ENCODE measurements at regions not wholly inside any gene's neighbourhood (a gene's known extent, or its start where the extent isn't known, plus 50 kb on each side); places are given as distances from the start of the nearest gene placed in this dataset.

DNA sequence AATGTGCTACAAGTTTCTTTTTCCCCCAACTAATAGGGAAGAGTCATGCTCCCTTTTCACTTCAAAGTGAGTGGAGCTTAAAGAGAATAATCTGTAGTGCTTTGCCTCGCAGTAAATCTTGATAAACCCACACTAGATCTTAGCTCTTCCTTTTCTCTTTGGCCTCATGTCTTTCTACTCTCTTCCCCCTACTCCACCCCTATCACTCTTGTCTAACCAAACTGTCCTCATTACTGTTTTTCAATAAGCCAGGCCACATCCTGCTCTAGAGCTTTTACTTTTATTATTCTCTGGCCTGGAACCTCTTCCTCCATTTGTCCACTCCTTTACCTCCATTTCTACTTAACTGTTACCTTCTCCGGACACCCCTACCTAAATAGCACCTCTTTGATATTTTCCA lies 291.0 kb upstream of the SATB1 start:
- Mint-ChIP-seq H3K27ac (ENCODE audit: unreplicated experiment) (no peak overlapping the region), H3K4me3 (no peak overlapping the region), H3K36me3 (ENCODE audit: low read depth) (no peaks in the 10 kb centered on the region), H3K4me1 (no peaks in the 10 kb centered on the region), H3K9me3 (peaks cover 3% of the 10 kb centered on the region), H3K27me3 (ENCODE audit: low read depth) (no peaks in the 10 kb centered on the region)
- TF ChIP-seq, protein P1, sequence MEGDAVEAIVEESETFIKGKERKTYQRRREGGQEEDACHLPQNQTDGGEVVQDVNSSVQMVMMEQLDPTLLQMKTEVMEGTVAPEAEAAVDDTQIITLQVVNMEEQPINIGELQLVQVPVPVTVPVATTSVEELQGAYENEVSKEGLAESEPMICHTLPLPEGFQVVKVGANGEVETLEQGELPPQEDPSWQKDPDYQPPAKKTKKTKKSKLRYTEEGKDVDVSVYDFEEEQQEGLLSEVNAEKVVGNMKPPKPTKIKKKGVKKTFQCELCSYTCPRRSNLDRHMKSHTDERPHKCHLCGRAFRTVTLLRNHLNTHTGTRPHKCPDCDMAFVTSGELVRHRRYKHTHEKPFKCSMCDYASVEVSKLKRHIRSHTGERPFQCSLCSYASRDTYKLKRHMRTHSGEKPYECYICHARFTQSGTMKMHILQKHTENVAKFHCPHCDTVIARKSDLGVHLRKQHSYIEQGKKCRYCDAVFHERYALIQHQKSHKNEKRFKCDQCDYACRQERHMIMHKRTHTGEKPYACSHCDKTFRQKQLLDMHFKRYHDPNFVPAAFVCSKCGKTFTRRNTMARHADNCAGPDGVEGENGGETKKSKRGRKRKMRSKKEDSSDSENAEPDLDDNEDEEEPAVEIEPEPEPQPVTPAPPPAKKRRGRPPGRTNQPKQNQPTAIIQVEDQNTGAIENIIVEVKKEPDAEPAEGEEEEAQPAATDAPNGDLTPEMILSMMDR (conservative IDR thresholded peaks at IDR 0.05): no peak
- DNase-seq (ENCODE audit: low read depth, low spot score): no peak

DNA sequence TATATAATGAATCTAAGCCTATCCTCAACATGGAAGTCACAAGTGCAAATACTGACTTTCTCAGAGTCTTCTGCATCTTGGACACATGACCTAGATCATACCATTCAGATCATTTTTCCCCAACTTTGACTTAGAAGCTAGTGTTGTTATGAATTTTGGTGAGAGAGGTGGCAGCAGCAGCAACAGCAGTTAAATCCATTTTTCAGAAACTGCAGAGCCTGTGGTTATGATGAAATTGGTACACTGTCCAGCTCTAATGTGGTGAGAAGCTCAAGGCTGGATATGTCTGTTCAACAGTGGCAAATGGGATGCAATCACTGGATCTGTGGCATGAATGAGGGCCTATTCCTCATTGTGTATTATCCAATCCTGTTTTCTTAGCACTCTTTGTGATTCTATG lies 290.1 kb upstream of the SATB1 start:
- Mint-ChIP-seq H3K4me3 (no peak overlapping the region), H3K9me3 (peaks cover 3% of the 10 kb centered on the region), H3K27ac (ENCODE audit: unreplicated experiment) (no peak overlapping the region), H3K27me3 (ENCODE audit: low read depth) (no peaks in the 10 kb centered on the region), H3K4me1 (no peaks in the 10 kb centered on the region), H3K36me3 (ENCODE audit: low read depth) (no peaks in the 10 kb centered on the region)
- no peak for DNase-seq (ENCODE audit: low read depth, low spot score)
- TF ChIP-seq, protein P1 (conservative IDR thresholded peaks at IDR 0.05): no peak

DNA sequence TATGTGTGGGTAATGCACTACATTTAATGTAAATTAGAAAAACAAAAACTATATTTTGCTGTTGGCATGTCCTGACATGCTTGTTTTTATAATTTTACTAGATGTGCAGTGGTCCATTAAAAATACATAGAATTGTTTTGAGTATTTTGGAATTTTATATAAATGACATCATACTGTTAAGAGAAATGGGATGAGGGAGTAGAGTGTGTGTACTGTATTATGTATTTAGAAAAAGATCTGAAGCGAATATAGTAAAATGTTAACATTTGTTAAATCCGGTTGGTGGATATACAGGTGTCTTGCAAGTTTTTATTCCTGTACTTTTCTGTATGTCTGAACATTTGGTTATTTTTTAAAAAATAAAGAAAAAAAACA lies 288.4 kb upstream of the SATB1 start:
- Mint-ChIP-seq H3K27ac (ENCODE audit: unreplicated experiment) (no peak overlapping the region), H3K36me3 (ENCODE audit: low read depth) (no peaks in the 10 kb centered on the region), H3K27me3 (ENCODE audit: low read depth) (no peaks in the 10 kb centered on the region), H3K4me3 (no peak overlapping the region), H3K9me3 (peaks cover 3% of the 10 kb centered on the region), H3K4me1 (no peaks in the 10 kb centered on the region)
- TF ChIP-seq, protein P1 (conservative IDR thresholded peaks at IDR 0.05): no peak
- no peak for DNase-seq (ENCODE audit: low read depth, low spot score)

DNA sequence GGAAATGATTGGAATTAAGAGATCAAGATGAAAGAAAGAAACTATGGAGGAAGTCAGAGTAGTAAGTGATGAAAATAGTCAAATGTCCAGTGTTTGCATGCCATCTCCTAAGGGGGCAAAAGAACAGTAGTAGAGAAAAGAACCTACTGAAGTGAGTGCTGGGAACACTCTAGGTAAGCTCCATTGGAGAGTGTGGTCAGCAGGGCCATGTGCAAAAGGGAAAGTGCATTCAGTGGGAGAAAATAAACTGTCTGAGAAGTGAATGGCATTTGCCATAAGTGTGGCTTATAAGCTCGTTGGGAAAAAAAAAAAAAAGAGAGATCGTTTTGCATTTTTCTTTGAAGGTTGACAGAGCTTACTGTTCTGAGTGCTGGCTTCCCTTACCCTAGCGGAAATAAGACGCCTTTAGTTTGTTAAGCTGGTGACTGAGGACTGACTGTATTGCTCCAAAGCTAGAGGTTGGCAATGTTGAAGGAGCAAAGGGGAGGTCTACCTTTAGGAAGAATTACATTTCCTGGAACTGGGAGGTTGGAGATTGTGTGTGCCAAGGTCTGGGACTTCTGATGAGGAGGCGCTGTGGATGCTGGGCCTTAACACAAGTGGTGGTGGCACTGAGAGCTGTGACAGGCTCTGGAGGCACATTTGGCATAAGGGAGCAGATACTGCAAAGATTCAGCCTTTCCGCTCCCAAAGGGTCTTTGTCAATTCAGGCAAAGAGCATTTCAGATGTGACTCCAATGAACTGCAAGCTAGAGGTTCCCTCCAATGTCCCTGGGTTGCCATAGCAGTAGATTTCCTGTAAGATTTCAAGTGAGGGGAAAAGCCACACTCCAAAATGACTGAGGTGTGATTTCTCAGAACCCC lies 287.8 kb upstream of the SATB1 start:
- TF ChIP-seq, protein P1 (conservative IDR thresholded peaks at IDR 0.05): no peak
- Mint-ChIP-seq H3K36me3 (ENCODE audit: low read depth) (no peaks in the 10 kb centered on the region), H3K4me3 (no peak overlapping the region), H3K27me3 (ENCODE audit: low read depth) (no peaks in the 10 kb centered on the region), H3K27ac (ENCODE audit: unreplicated experiment) (no peak overlapping the region), H3K4me1 (no peaks in the 10 kb centered on the region), H3K9me3 (peaks cover 3% of the 10 kb centered on the region)
- DNase-seq (ENCODE audit: low read depth, low spot score): no peak

DNA sequence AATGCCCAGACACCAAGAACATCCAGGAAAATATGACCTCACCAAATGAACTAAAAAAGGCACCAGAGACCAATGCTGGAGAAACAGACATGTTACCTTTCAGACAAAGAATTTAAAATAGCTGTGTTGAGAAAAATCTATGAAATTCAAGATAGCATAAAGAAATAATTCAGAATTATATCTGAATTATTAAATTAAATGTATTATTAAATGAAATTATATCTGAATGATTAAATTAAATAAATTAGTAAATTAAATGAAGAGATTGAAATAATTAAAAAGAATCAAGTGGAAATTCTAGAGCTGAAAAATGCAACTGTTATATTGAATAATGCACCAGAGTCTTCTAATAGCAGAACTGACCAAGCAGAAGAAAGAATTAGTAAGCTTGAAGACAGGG lies 279.2 kb upstream of the SATB1 start:
- no peak overlapping the region for H3K27ac Mint-ChIP-seq (ENCODE audit: unreplicated experiment)
- TF ChIP-seq, protein P1 (conservative IDR thresholded peaks at IDR 0.05): no peak
- DNase-seq (ENCODE audit: low read depth, low spot score): no peak
- no peaks in the 10 kb centered on the region for H3K27me3 Mint-ChIP-seq (ENCODE audit: low read depth)
- H3K4me1 Mint-ChIP-seq: no peaks in the 10 kb centered on the region
- no peak overlapping the region for H3K4me3 Mint-ChIP-seq
- H3K36me3 Mint-ChIP-seq (ENCODE audit: low read depth): no peaks in the 10 kb centered on the region
- peaks cover 20% of the 10 kb centered on the region for H3K9me3 Mint-ChIP-seq

Data from neural crest cell (in vitro differentiated cells).